Pulmonary artery endothelial cell (primary cell): ENCODE measurements at regions not wholly inside any gene's neighbourhood (a gene's known extent, or its start where the extent isn't known, plus 50 kb on each side); places are given as distances from the start of the nearest gene placed in this dataset.

Source experiments
- DNase-seq: peaks from one replicate; pipeline ENCODE4 v3.0.0-alpha.2; 2011; ENCODE audit warnings: low read depth, low spot score

- no peak for DNase-seq
Measured at GRCh38 chr14:65278589-65278988, 133.9 kb upstream of the FUT8 start.

- DNase-seq = no peak
Measured at GRCh38 chr14:65279510-65279909, 133.0 kb upstream of the FUT8 start.

- DNase-seq = no peak
Measured at GRCh38 chr14:65279958-65280357, 132.6 kb upstream of the FUT8 start.

- no peak for DNase-seq
Measured at GRCh38 chr14:65280653-65281052, 131.9 kb upstream of the FUT8 start.

- no peak for DNase-seq
Measured at GRCh38 chr14:65281991-65282895, 130.3 kb upstream of the FUT8 start.

- DNase-seq = no peak
Measured at GRCh38 chr14:65282896-65283253, 129.7 kb upstream of the FUT8 start.

GRCh38 chr14:65286443-65286842, 126.1 kb upstream of the FUT8 start:
- DNase-seq = no peak

- DNase-seq = no peak
Measured at GRCh38 chr14:65287264-65288131, 125.0 kb upstream of the FUT8 start.

GRCh38 chr14:65290830-65291229, 121.7 kb upstream of the FUT8 start:
- DNase-seq = no peak

- DNase-seq = no peak
Measured at GRCh38 chr14:65291531-65291930, 121.0 kb upstream of the FUT8 start.

- DNase-seq = no peak
Measured at GRCh38 chr14:65294816-65295215, 117.7 kb upstream of the FUT8 start.

- no peak for DNase-seq
Measured at GRCh38 chr14:65296402-65296801, 116.1 kb upstream of the FUT8 start.

GRCh38 chr14:65296876-65297275, 115.7 kb upstream of the FUT8 start:
- DNase-seq = no peak

- DNase-seq = no peak
Measured at GRCh38 chr14:65297744-65298143, 114.8 kb upstream of the FUT8 start.

- no peak for DNase-seq
Measured at GRCh38 chr14:65299826-65300225, 112.7 kb upstream of the FUT8 start.

GRCh38 chr14:65301862-65302539, 110.5 kb upstream of the FUT8 start:
- DNase-seq = no peak

- no peak for DNase-seq
Measured at GRCh38 chr14:65302571-65303189, 109.8 kb upstream of the FUT8 start.

GRCh38 chr14:65303190-65303898, 109.2 kb upstream of the FUT8 start:
- DNase-seq = no peak

GRCh38 chr14:65303899-65304222, 108.7 kb upstream of the FUT8 start:
- no peak for DNase-seq

- no peak for DNase-seq
Measured at GRCh38 chr14:65304239-65304638, 108.3 kb upstream of the FUT8 start.

GRCh38 chr14:65304963-65305362, 107.6 kb upstream of the FUT8 start:
- no peak for DNase-seq
